B cell (primary cell): ENCODE measurements at regions not wholly inside any gene's neighbourhood (a gene's known extent, or its start where the extent isn't known, plus 50 kb on each side); places are given as distances from the start of the nearest gene placed in this dataset.

ENCODE experiments used
- ATAC-seq: fragments of 200-7000 bp; cut with Tn5 transposase; one replicate; pipeline ENCODE4 v1.10.0; 2021; ENCODE audit warnings: low read depth, mild to moderate bottlenecking, moderate number of reproducible peaks, moderate library complexity
- CTCF ChIA-PET: fragments of 350-600 bp; sonication (Branson Sonifier 250); formaldehyde crosslinking; loops from one replicate; lab custom pipeline; 2021; ENCODE audit warnings: antibody characterized with exemption, inconsistent platforms; lab: Charles Lee
- POLR2A ChIA-PET: fragments of 350-600 bp; sonication (Branson Sonifier 250); formaldehyde crosslinking; loops from one replicate; lab custom pipeline; 2021; ENCODE audit warnings: antibody characterized with exemption; lab: Charles Lee
- DNase-seq: peaks from one replicate; pipeline ENCODE4 v3.0.0; 2013
- H2AFZ ChIP-seq: 2 replicates; pipeline ENCODE4 v1.6.1; 2012; ENCODE audit warnings: mild to moderate bottlenecking, low read depth, low read length; ENCODE audit not compliant: insufficient read depth, poor library complexity, severe bottlenecking
- H3K27ac ChIP-seq, 2 donors: 1 replicate in 1 of 2; 2 replicates in 1 of 2; pipeline ENCODE4 v1.5.1; 2012 to 2013; ENCODE audit warnings: low read length in 2 of 2, mild to moderate bottlenecking in 2 of 2, moderate library complexity in 1 of 2
- H3K27me3 ChIP-seq, 4 experiments: fragments of 200-600 bp in 1 of 4; sonication (generic) in 1 of 4; replicated peaks in 1 of 4; 1 replicate in 2 of 4; 2 replicates in 2 of 4; pipeline versions ENCODE4 v1.6.1 to v1.7.0; 2013 to 2016; ENCODE audit warnings: low read length in 3 of 4, mild to moderate bottlenecking in 2 of 4, mixed read lengths in 1 of 4, moderate library complexity in 1 of 4; ENCODE audit not compliant: insufficient read depth in 4 of 4, control insufficient read depth in 3 of 4; ENCODE audit errors: control extremely low read depth in 1 of 4
- H3K36me3 ChIP-seq, 2 experiments: replicated peaks in 1 of 2; 1 replicate in 1 of 2; 2 replicates in 1 of 2; pipeline versions ENCODE4 v1.6.1 to v1.7.1; 2013; ENCODE audit warnings: low read length in 1 of 2; ENCODE audit not compliant: insufficient read depth in 2 of 2, control insufficient read depth in 1 of 2; ENCODE audit errors: control extremely low read depth in 1 of 2, extremely low read depth in 1 of 2
- H3K4me1 ChIP-seq, 2 donors: fragments of 200-600 bp in 1 of 2; sonication (generic) in 1 of 2; 1 replicate in 1 of 2; 2 replicates in 1 of 2; pipeline versions ENCODE4 v1.5.1 to v1.6.1; 2013 to 2017; ENCODE audit warnings: low read length in 2 of 2; ENCODE audit not compliant: control insufficient read depth in 2 of 2, insufficient read depth in 2 of 2
- H3K4me2 ChIP-seq: replicated peaks from 2 replicates; pipeline ENCODE3; 2012; ENCODE audit warnings: mild to moderate bottlenecking, low read depth, low read length; ENCODE audit not compliant: poor library complexity, severe bottlenecking
- H3K4me3 ChIP-seq, 5 experiments: fragments of 200-600 bp in 1 of 5; sonication (generic) in 1 of 5; 1 replicate in 3 of 5; 2 replicates in 2 of 5; pipeline versions ENCODE4 v1.5.1 to v1.7.0; 2011 to 2016; ENCODE audit warnings: low read length in 4 of 5, mild to moderate bottlenecking in 4 of 5, low read depth in 2 of 5, control low read depth in 1 of 5, moderate library complexity in 1 of 5; ENCODE audit not compliant: insufficient read depth in 1 of 5; ENCODE audit errors: control extremely low read depth in 1 of 5, extremely low read depth in 1 of 5
- H3K79me2 ChIP-seq: fragments of 200-600 bp; sonication (generic); one replicate; pipeline ENCODE4 v1.6.0; 2016; ENCODE audit warnings: low read length; ENCODE audit not compliant: control insufficient read depth, insufficient read depth
- H3K9ac ChIP-seq: fragments of 200-600 bp; sonication (generic); 2 replicates; pipeline ENCODE4 v1.6.1; 2017; ENCODE audit warnings: mild to moderate bottlenecking, low read length, moderate library complexity
- H3K9me3 ChIP-seq, 3 donors: one replicate each; pipeline versions ENCODE4 v1.6.1 to v1.7.1; 2013; ENCODE audit warnings: low read length in 2 of 3; ENCODE audit not compliant: control insufficient read depth in 2 of 3, insufficient read depth in 1 of 3; ENCODE audit errors: control extremely low read depth in 1 of 3
- H4K20me1 ChIP-seq: 2 replicates; pipeline ENCODE4 v1.6.0; 2012; ENCODE audit warnings: mild to moderate bottlenecking, low read length; ENCODE audit not compliant: insufficient read depth, control insufficient read depth, poor library complexity, severe bottlenecking
- H3K27ac Mint-ChIP-seq: one replicate; pipeline ENCODE4 v1.8.0; 2021; ENCODE audit warnings: mixed read lengths
- H3K27me3 Mint-ChIP-seq: one replicate; pipeline ENCODE4 v1.8.0; 2021; ENCODE audit warnings: mixed read lengths
- H3K4me1 Mint-ChIP-seq: one replicate; pipeline ENCODE4 v1.8.0; 2021; ENCODE audit warnings: mixed read lengths
- H3K4me3 Mint-ChIP-seq: one replicate; pipeline ENCODE4 v1.8.0; 2021; ENCODE audit warnings: mixed read lengths
- H3K9me3 Mint-ChIP-seq: one replicate; pipeline ENCODE4 v1.8.0; 2022; ENCODE audit warnings: mixed read lengths; ENCODE audit not compliant: insufficient read depth
- CTCF ChIP-seq: fragments of 200-600 bp; IDR thresholded peaks from one replicate; pipeline ENCODE4 v1.8.0; 2022; ENCODE audit warnings: antibody characterized with exemption, mild to moderate bottlenecking
- EZH2 ChIP-seq: IDR thresholded peaks from 2 replicates; pipeline ENCODE4 v1.6.1; 2012; ENCODE audit warnings: borderline replicate concordance, low read depth, mild to moderate bottlenecking, moderate library complexity, low read length; ENCODE audit not compliant: insufficient read depth, poor library complexity, severe bottlenecking
- WGBS: methylation state at CpG from one replicate; pipeline ENCODE4 v1.1.5; 2013; ENCODE audit warnings: missing lambda C conversion rate; ENCODE audit not compliant: insufficient coverage; 5-methylcytosine and 5-hydroxymethylcytosine counted together
- intact Hi-C: fragments of 100-400 bp; cut with micrococcal nuclease; formaldehyde crosslinking; loops from one replicate; pipeline ENCODE4 v1.10.0; 2022

- ATAC-seq (no peak), DNase-seq (no peak)
- TF ChIP-seq CTCF = no peak
- Histone ChIP-seq H3K4me2 (no peak overlapping the region), H4K20me1 (no peaks in the 10 kb centered on the region), H3K9ac (no peak overlapping the region), H3K27me3 (no peaks in the 10 kb centered on the region), H3K9me3 (no peaks in the 10 kb centered on the region), H3K27ac (no peak overlapping the region), H3K4me3 (no peak overlapping the region), H3K4me1 (no peaks in the 10 kb centered on the region), H3K36me3 (no peaks in the 10 kb centered on the region), H2AFZ (no peak overlapping the region), H3K79me2 (no peaks in the 10 kb centered on the region)
- intact Hi-C loops = no loop called here
- ChIA-PET POLR2A (no interaction called here), CTCF (no interaction called here)
- H3K4me1 Mint-ChIP-seq = no peaks in the 10 kb centered on the region
- no peaks in the 10 kb centered on the region for H3K9me3 Mint-ChIP-seq
- WGBS = 83% methylated on average over 1 of the region's 3 CpGs
- no peak overlapping the region for H3K4me3 Mint-ChIP-seq
- no peak overlapping the region for H3K27ac Mint-ChIP-seq
- H3K27me3 Mint-ChIP-seq = no peaks in the 10 kb centered on the region
These were observed 621.4 kb upstream of the ALCAM start for GRCh38 chr3:104745313-104745712.

- Histone ChIP-seq H3K79me2 (no peaks in the 10 kb centered on the region), H3K4me3 (no peak overlapping the region), H2AFZ (no peak overlapping the region), H3K27ac (no peak overlapping the region), H3K9me3 (no peaks in the 10 kb centered on the region), H3K36me3 (no peaks in the 10 kb centered on the region), H3K4me2 (no peak overlapping the region), H3K9ac (no peak overlapping the region), H3K4me1 (no peaks in the 10 kb centered on the region), H4K20me1 (no peaks in the 10 kb centered on the region), H3K27me3 (no peaks in the 10 kb centered on the region)
- DNase-seq (no peak), ATAC-seq (no peak)
- Mint-ChIP-seq H3K27me3 (no peaks in the 10 kb centered on the region), H3K4me1 (no peaks in the 10 kb centered on the region), H3K4me3 (no peak overlapping the region), H3K9me3 (no peaks in the 10 kb centered on the region), H3K27ac (no peak overlapping the region)
- ChIA-PET POLR2A (no interaction called here), CTCF (no interaction called here)
- no peak for TF ChIP-seq CTCF
- TF ChIP-seq EZH2 = no peak
- intact Hi-C loops = no loop called here
These were observed 620.7 kb upstream of the ALCAM start for GRCh38 chr3:104746056-104746455.
